WTC11 (cell line): ENCODE measurements at regions not wholly inside any gene's neighbourhood (a gene's known extent, or its start where the extent isn't known, plus 50 kb on each side); places are given as distances from the start of the nearest gene placed in this dataset.

ENCODE experiments used
- ATAC-seq: fragments of 200-7000 bp; cut with Tn5 transposase; 2 replicates; pipeline ENCODE4 v1.10.0; 2021; ENCODE audit warnings: mild to moderate bottlenecking, moderate library complexity
- CTCF ChIA-PET: fragments of 300-600 bp; sonication (Branson Sonifier 250); formaldehyde crosslinking; loops from one replicate; lab custom pipeline; 2021; ENCODE audit warnings: antibody characterized with exemption; lab: Charles Lee
- POLR2A ChIA-PET: fragments of 350-600 bp; sonication (Branson Sonifier 250); formaldehyde crosslinking; loops from one replicate; lab custom pipeline; 2021; ENCODE audit warnings: antibody characterized with exemption; lab: Charles Lee
- DNase-seq: peaks from one replicate; pipeline ENCODE4 v3.0.0; 2021; ENCODE audit warnings: low spot score
- H3K27ac Mint-ChIP-seq: 2 replicates; pipeline ENCODE4 v1.8.0; 2021; ENCODE audit warnings: mixed read lengths
- H3K27me3 Mint-ChIP-seq: 2 replicates; pipeline ENCODE4 v1.8.0; 2021; ENCODE audit warnings: low read depth, mild to moderate bottlenecking, moderate library complexity, mixed read lengths
- H3K36me3 Mint-ChIP-seq: 2 replicates; pipeline ENCODE4 v1.8.0; 2021; ENCODE audit warnings: mixed read lengths
- H3K4me1 Mint-ChIP-seq: 2 replicates; pipeline ENCODE4 v1.8.0; 2022; ENCODE audit warnings: mixed read lengths
- H3K4me3 Mint-ChIP-seq: 2 replicates; pipeline ENCODE4 v1.8.0; 2021; ENCODE audit warnings: mild to moderate bottlenecking, moderate library complexity, mixed read lengths
- H3K9me3 Mint-ChIP-seq: 2 replicates; pipeline ENCODE4 v1.8.0; 2021; ENCODE audit warnings: mixed read lengths
- ARID4B ChIP-seq: sonication (generic); formaldehyde crosslinking; IDR thresholded peaks from 2 replicates; pipeline ENCODE4 v1.8.0; 2023; ENCODE audit warnings: missing genetic modification reagents, mild to moderate bottlenecking, borderline replicate concordance
- ATF1 ChIP-seq: sonication (generic); formaldehyde crosslinking; IDR thresholded peaks from 2 replicates; pipeline ENCODE4 v1.8.1; 2023; ENCODE audit warnings: mild to moderate bottlenecking, moderate library complexity, missing genetic modification reagents
- ATF2 ChIP-seq: sonication (generic); formaldehyde crosslinking; IDR thresholded peaks from 2 replicates; pipeline ENCODE4 v1.8.1; 2022; ENCODE audit warnings: low read depth, missing genetic modification reagents, borderline replicate concordance
- E2F5 ChIP-seq: sonication (generic); formaldehyde crosslinking; IDR thresholded peaks from 2 replicates; pipeline ENCODE4 v1.8.1; 2022; ENCODE audit warnings: mild to moderate bottlenecking, moderate library complexity, missing genetic modification reagents
- ELF4 ChIP-seq: sonication (generic); formaldehyde crosslinking; IDR thresholded peaks from 2 replicates; pipeline ENCODE4 v1.8.1; 2022; ENCODE audit warnings: low read depth, mild to moderate bottlenecking, moderate library complexity, missing genetic modification reagents
- ESRRA ChIP-seq: sonication (generic); formaldehyde crosslinking; IDR thresholded peaks from 2 replicates; pipeline ENCODE4 v1.8.1; 2022; ENCODE audit warnings: mild to moderate bottlenecking, missing genetic modification reagents, borderline replicate concordance
- FOXJ3 ChIP-seq: sonication (generic); formaldehyde crosslinking; IDR thresholded peaks from 2 replicates; pipeline ENCODE4 v1.9.0; 2021; ENCODE audit warnings: missing genetic modification reagents, mild to moderate bottlenecking, borderline replicate concordance
- RORB ChIP-seq: fragments of 250-450 bp; sonication (Bioruptor Pico); IDR thresholded peaks from 2 replicates; pipeline ENCODE4 v1.9.0; 2021; ENCODE audit warnings: mild to moderate bottlenecking
- ZBTB21 ChIP-seq: sonication (generic); formaldehyde crosslinking; IDR thresholded peaks from 2 replicates; pipeline ENCODE4 v1.8.1; 2023; ENCODE audit warnings: mild to moderate bottlenecking, missing genetic modification reagents, borderline replicate concordance
- ZNF232 ChIP-seq: sonication (generic); formaldehyde crosslinking; IDR thresholded peaks from 2 replicates; pipeline ENCODE4 v1.8.0; 2022; ENCODE audit warnings: mild to moderate bottlenecking, missing genetic modification reagents
- ZNF281 ChIP-seq: sonication (generic); formaldehyde crosslinking; IDR thresholded peaks from 2 replicates; pipeline ENCODE4 v1.8.0; 2023; ENCODE audit warnings: mild to moderate bottlenecking, missing genetic modification reagents
- TF ChIP-seq, protein P1 (sequence below): sonication (generic); formaldehyde crosslinking; IDR thresholded peaks from 2 replicates; pipeline ENCODE4 v1.8.1; 2023; ENCODE audit warnings: mild to moderate bottlenecking, missing genetic modification reagents, moderate library complexity
- TF ChIP-seq, protein P2 (sequence below): sonication (generic); formaldehyde crosslinking; IDR thresholded peaks from 2 replicates; pipeline ENCODE4 v1.8.0; 2022; ENCODE audit warnings: mild to moderate bottlenecking, missing genetic modification reagents
- TF ChIP-seq, protein P3 (sequence below): fragments of 250-450 bp; sonication (Bioruptor Pico); IDR thresholded peaks from 2 replicates; pipeline ENCODE4 v1.9.0; 2021; ENCODE audit warnings: mild to moderate bottlenecking
- TF ChIP-seq, protein P4 (sequence below): sonication (generic); formaldehyde crosslinking; IDR thresholded peaks from 2 replicates; pipeline ENCODE4 v1.8.0; 2022; ENCODE audit warnings: missing genetic modification reagents
- TF ChIP-seq, protein P5 (sequence below): sonication (generic); formaldehyde crosslinking; IDR thresholded peaks from 2 replicates; pipeline ENCODE4 v1.8.1; 2023; ENCODE audit warnings: mild to moderate bottlenecking, missing genetic modification reagents

- TF ChIP-seq E2F5 (CRISPR knock-in tag) (no peak), ARID4B (CRISPR knock-in tag) (no peak)
- TF ChIP-seq, protein P1, sequence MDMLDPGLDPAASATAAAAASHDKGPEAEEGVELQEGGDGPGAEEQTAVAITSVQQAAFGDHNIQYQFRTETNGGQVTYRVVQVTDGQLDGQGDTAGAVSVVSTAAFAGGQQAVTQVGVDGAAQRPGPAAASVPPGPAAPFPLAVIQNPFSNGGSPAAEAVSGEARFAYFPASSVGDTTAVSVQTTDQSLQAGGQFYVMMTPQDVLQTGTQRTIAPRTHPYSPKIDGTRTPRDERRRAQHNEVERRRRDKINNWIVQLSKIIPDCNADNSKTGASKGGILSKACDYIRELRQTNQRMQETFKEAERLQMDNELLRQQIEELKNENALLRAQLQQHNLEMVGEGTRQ (CRISPR knock-in tag) = no peak
These were observed 162.6 kb upstream of the ABI3BP start (continued) for GRCh38 chr3:101155825-101156224.

DNA sequence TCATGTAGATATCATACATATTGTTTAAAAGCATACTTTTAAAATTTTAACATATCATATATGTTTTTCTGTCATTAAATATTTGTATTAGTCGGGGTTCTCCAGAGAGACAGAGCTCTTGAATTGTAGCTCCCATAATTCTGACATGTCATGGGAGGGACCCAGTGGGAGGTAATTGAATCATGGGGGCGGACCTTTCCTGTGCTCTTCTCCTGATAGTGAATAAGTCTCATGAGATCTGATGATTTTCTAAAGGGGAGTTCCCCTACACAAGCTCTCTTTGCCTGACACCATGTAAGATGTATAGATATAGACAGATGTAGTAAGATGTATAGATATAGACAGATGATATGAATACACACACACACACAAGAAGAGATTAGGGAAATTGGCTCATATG, 161.2 kb upstream of the ABI3BP start:
- ATAC-seq = no peak
- CTCF ChIA-PET = no interaction called here
- no peaks in the 10 kb centered on the region for H3K36me3 Mint-ChIP-seq
- no peak overlapping the region for H3K27ac Mint-ChIP-seq
- no peak for DNase-seq
- POLR2A ChIA-PET = no interaction called here
- no peak overlapping the region for H3K4me3 Mint-ChIP-seq
- no peaks in the 10 kb centered on the region for H3K9me3 Mint-ChIP-seq
- H3K27me3 Mint-ChIP-seq = no peaks in the 10 kb centered on the region
- H3K4me1 Mint-ChIP-seq = no peaks in the 10 kb centered on the region
- TF ChIP-seq, protein P2, sequence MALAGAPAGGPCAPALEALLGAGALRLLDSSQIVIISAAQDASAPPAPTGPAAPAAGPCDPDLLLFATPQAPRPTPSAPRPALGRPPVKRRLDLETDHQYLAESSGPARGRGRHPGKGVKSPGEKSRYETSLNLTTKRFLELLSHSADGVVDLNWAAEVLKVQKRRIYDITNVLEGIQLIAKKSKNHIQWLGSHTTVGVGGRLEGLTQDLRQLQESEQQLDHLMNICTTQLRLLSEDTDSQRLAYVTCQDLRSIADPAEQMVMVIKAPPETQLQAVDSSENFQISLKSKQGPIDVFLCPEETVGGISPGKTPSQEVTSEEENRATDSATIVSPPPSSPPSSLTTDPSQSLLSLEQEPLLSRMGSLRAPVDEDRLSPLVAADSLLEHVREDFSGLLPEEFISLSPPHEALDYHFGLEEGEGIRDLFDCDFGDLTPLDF (CRISPR knock-in tag) = no peak
- no peak for TF ChIP-seq ATF1 (CRISPR knock-in tag)
- no peak for TF ChIP-seq ZNF281 (CRISPR knock-in tag)
- TF ChIP-seq, protein P3, sequence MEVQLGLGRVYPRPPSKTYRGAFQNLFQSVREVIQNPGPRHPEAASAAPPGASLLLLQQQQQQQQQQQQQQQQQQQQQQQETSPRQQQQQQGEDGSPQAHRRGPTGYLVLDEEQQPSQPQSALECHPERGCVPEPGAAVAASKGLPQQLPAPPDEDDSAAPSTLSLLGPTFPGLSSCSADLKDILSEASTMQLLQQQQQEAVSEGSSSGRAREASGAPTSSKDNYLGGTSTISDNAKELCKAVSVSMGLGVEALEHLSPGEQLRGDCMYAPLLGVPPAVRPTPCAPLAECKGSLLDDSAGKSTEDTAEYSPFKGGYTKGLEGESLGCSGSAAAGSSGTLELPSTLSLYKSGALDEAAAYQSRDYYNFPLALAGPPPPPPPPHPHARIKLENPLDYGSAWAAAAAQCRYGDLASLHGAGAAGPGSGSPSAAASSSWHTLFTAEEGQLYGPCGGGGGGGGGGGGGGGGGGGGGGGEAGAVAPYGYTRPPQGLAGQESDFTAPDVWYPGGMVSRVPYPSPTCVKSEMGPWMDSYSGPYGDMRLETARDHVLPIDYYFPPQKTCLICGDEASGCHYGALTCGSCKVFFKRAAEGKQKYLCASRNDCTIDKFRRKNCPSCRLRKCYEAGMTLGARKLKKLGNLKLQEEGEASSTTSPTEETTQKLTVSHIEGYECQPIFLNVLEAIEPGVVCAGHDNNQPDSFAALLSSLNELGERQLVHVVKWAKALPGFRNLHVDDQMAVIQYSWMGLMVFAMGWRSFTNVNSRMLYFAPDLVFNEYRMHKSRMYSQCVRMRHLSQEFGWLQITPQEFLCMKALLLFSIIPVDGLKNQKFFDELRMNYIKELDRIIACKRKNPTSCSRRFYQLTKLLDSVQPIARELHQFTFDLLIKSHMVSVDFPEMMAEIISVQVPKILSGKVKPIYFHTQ (CRISPR knock-in tag) = no peak
- TF ChIP-seq ZNF232 (CRISPR knock-in tag) = no peak
- TF ChIP-seq, protein P4, sequence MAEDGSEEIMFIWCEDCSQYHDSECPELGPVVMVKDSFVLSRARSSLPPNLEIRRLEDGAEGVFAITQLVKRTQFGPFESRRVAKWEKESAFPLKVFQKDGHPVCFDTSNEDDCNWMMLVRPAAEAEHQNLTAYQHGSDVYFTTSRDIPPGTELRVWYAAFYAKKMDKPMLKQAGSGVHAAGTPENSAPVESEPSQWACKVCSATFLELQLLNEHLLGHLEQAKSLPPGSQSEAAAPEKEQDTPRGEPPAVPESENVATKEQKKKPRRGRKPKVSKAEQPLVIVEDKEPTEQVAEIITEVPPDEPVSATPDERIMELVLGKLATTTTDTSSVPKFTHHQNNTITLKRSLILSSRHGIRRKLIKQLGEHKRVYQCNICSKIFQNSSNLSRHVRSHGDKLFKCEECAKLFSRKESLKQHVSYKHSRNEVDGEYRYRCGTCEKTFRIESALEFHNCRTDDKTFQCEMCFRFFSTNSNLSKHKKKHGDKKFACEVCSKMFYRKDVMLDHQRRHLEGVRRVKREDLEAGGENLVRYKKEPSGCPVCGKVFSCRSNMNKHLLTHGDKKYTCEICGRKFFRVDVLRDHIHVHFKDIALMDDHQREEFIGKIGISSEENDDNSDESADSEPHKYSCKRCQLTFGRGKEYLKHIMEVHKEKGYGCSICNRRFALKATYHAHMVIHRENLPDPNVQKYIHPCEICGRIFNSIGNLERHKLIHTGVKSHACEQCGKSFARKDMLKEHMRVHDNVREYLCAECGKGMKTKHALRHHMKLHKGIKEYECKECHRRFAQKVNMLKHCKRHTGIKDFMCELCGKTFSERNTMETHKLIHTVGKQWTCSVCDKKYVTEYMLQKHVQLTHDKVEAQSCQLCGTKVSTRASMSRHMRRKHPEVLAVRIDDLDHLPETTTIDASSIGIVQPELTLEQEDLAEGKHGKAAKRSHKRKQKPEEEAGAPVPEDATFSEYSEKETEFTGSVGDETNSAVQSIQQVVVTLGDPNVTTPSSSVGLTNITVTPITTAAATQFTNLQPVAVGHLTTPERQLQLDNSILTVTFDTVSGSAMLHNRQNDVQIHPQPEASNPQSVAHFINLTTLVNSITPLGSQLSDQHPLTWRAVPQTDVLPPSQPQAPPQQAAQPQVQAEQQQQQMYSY (CRISPR knock-in tag) = no peak
- no peak for TF ChIP-seq ATF2 (CRISPR knock-in tag)
- TF ChIP-seq, protein P5, sequence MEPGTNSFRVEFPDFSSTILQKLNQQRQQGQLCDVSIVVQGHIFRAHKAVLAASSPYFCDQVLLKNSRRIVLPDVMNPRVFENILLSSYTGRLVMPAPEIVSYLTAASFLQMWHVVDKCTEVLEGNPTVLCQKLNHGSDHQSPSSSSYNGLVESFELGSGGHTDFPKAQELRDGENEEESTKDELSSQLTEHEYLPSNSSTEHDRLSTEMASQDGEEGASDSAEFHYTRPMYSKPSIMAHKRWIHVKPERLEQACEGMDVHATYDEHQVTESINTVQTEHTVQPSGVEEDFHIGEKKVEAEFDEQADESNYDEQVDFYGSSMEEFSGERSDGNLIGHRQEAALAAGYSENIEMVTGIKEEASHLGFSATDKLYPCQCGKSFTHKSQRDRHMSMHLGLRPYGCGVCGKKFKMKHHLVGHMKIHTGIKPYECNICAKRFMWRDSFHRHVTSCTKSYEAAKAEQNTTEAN (CRISPR knock-in tag) = no peak
- no peak for TF ChIP-seq ZBTB21
- no peak for TF ChIP-seq ESRRA (CRISPR knock-in tag)
- no peak for TF ChIP-seq ELF4 (CRISPR knock-in tag)
- TF ChIP-seq RORB (CRISPR knock-in tag) = no peak
- no peak for TF ChIP-seq FOXJ3 (CRISPR knock-in tag)
